MM.1S (cell line): ENCODE measurements at regions not wholly inside any gene's neighbourhood (a gene's known extent, or its start where the extent isn't known, plus 50 kb on each side); places are given as distances from the start of the nearest gene placed in this dataset.

Source experiments
- DNase-seq: peaks from one replicate; pipeline ENCODE4 v3.0.0-alpha.2; 2015
- H2AFZ ChIP-seq: fragments of 300-600 bp; sonication (generic); 2 replicates; pipeline ENCODE4 v1.6.0; 2016; ENCODE audit warnings: antibody characterized with exemption, low read length
- H3F3A ChIP-seq: fragments of 300-600 bp; sonication (generic); 2 replicates; pipeline ENCODE4 v1.6.1; 2016; ENCODE audit warnings: mild to moderate bottlenecking, antibody characterized with exemption, low read length, moderate library complexity, mixed read lengths; ENCODE audit not compliant: insufficient read depth
- H3K27ac ChIP-seq: fragments of 300-600 bp; sonication (generic); 2 replicates; pipeline ENCODE4 v1.5.1; 2016; ENCODE audit warnings: mild to moderate bottlenecking, low read length
- H3K27me3 ChIP-seq: fragments of 300-600 bp; sonication (generic); replicated peaks from 2 replicates; pipeline ENCODE4 v1.6.0; 2016; ENCODE audit warnings: low read length; ENCODE audit not compliant: insufficient read depth
- H3K36me3 ChIP-seq: fragments of 300-600 bp; sonication (generic); replicated peaks from 2 replicates; pipeline ENCODE4 v1.6.1; 2016; ENCODE audit warnings: mild to moderate bottlenecking, low read length, mixed read lengths; ENCODE audit not compliant: insufficient read depth
- H3K4me1 ChIP-seq: fragments of 300-600 bp; sonication (generic); 2 replicates; pipeline ENCODE4 v1.6.1; 2016; ENCODE audit warnings: low read length, mixed read lengths
- H3K4me2 ChIP-seq: fragments of 300-600 bp; sonication (generic); 2 replicates; pipeline ENCODE4 v1.6.0; 2016; ENCODE audit warnings: low read depth, low read length
- H3K4me3 ChIP-seq: fragments of 300-600 bp; sonication (generic); 2 replicates; pipeline ENCODE4 v1.5.1; 2016; ENCODE audit warnings: low read length, mixed read lengths
- H3K79me2 ChIP-seq: fragments of 300-600 bp; sonication (generic); 2 replicates; pipeline ENCODE4 v1.6.1; 2016; ENCODE audit warnings: mixed run types, low read length, mixed read lengths
- H3K9ac ChIP-seq: fragments of 300-600 bp; sonication (generic); 2 replicates; pipeline ENCODE4 v1.6.1; 2016; ENCODE audit warnings: low read length, mixed read lengths
- H3K9me2 ChIP-seq: fragments of 300-600 bp; sonication (generic); replicated peaks from 2 replicates; pipeline ENCODE4 v1.6.1; 2016; ENCODE audit warnings: mild to moderate bottlenecking, low read length, mixed read lengths; ENCODE audit not compliant: insufficient read depth
- H3K9me3 ChIP-seq: fragments of 300-600 bp; sonication (generic); replicated peaks from 2 replicates; pipeline ENCODE4 v1.6.1; 2016; ENCODE audit warnings: mild to moderate bottlenecking, low read length, mixed read lengths; ENCODE audit not compliant: insufficient read depth
- H4K20me1 ChIP-seq: fragments of 300-600 bp; sonication (generic); 2 replicates; pipeline ENCODE4 v1.6.1; 2016; ENCODE audit warnings: mild to moderate bottlenecking, low read length, moderate library complexity, mixed read lengths; ENCODE audit not compliant: insufficient read depth
- CTCF ChIP-seq: fragments of 300-600 bp; sonication (generic); IDR thresholded peaks from 2 replicates; pipeline ENCODE4 v1.5.1; 2016; ENCODE audit warnings: antibody characterized with exemption, low read length, mixed read lengths
- EZH2 ChIP-seq: fragments of 300-600 bp; sonication (generic); optimal IDR thresholded peaks from 2 replicates; pipeline ENCODE3; 2017; ENCODE audit warnings: low read depth, mild to moderate bottlenecking, antibody characterized with exemption, low read length, mixed read lengths
- EZH2phosphoT487 ChIP-seq: fragments of 300-600 bp; sonication (generic); IDR thresholded peaks from 2 replicates; pipeline ENCODE4 v1.6.1; 2018; ENCODE audit warnings: antibody characterized with exemption, low read length

- TF ChIP-seq EZH2 (no peak), CTCF (no peak), EZH2phosphoT487 (no peak)
- H3K9me2 ChIP-seq: no peaks in the 10 kb centered on the region
- H2AFZ ChIP-seq: no peak overlapping the region
- H3K9me3 ChIP-seq: no peaks in the 10 kb centered on the region
- H3K27me3 ChIP-seq: no peaks in the 10 kb centered on the region
- no peak overlapping the region for H3K9ac ChIP-seq
- H3K79me2 ChIP-seq: no peaks in the 10 kb centered on the region
- no peak overlapping the region for H3K27ac ChIP-seq
- DNase-seq: no peak
- H4K20me1 ChIP-seq: no peaks in the 10 kb centered on the region
- H3K4me3 ChIP-seq: no peak overlapping the region
- no peaks in the 10 kb centered on the region for H3K36me3 ChIP-seq
- no peaks in the 10 kb centered on the region for H3K4me1 ChIP-seq
- no peak overlapping the region for H3K4me2 ChIP-seq
- H3F3A ChIP-seq: no peaks in the 10 kb centered on the region
These were observed 124.1 kb downstream of the CBLN4 start for GRCh38 chr20:55881204-55881603.

GRCh38 chr20:55880361-55880760 lies 125.0 kb downstream of the CBLN4 start:
- Histone ChIP-seq H3F3A (no peaks in the 10 kb centered on the region), H3K9ac (no peak overlapping the region), H4K20me1 (no peaks in the 10 kb centered on the region), H3K9me3 (no peaks in the 10 kb centered on the region), H3K4me2 (no peak overlapping the region), H3K27ac (no peak overlapping the region), H3K79me2 (no peaks in the 10 kb centered on the region), H3K36me3 (no peaks in the 10 kb centered on the region), H2AFZ (no peak overlapping the region), H3K4me3 (no peak overlapping the region), H3K9me2 (no peaks in the 10 kb centered on the region), H3K27me3 (no peaks in the 10 kb centered on the region), H3K4me1 (no peaks in the 10 kb centered on the region)
- DNase-seq: no peak
- TF ChIP-seq EZH2phosphoT487 (no peak), EZH2 (no peak), CTCF (no peak)

- TF ChIP-seq EZH2phosphoT487 (no peak), EZH2 (no peak), CTCF (no peak)
- no peak overlapping the region for H3K27ac ChIP-seq
- no peaks in the 10 kb centered on the region for H3K9me3 ChIP-seq
- no peak overlapping the region for H3K4me3 ChIP-seq
- no peaks in the 10 kb centered on the region for H4K20me1 ChIP-seq
- no peaks in the 10 kb centered on the region for H3F3A ChIP-seq
- H3K36me3 ChIP-seq: no peaks in the 10 kb centered on the region
- no peak overlapping the region for H3K4me2 ChIP-seq
- H3K79me2 ChIP-seq: no peaks in the 10 kb centered on the region
- H3K9ac ChIP-seq: no peak overlapping the region
- H3K9me2 ChIP-seq: no peaks in the 10 kb centered on the region
- no peaks in the 10 kb centered on the region for H3K27me3 ChIP-seq
- no peak for DNase-seq
- no peaks in the 10 kb centered on the region for H3K4me1 ChIP-seq
- no peak overlapping the region for H2AFZ ChIP-seq
These were observed 150.3 kb downstream of the CBLN4 start for GRCh38 chr20:55855052-55855451.
